Activated gamma-delta T cell treated with Interleukin-2 at 50 U/mL for 16 hours (primary cell): ENCODE measurements at regions not wholly inside any gene's neighbourhood (a gene's known extent, or its start where the extent isn't known, plus 50 kb on each side); places are given as distances from the start of the nearest gene placed in this dataset.

Source experiments
- DNase-seq: peaks from one replicate; pipeline ENCODE4 v3.0.0-alpha.2; 2020

DNA sequence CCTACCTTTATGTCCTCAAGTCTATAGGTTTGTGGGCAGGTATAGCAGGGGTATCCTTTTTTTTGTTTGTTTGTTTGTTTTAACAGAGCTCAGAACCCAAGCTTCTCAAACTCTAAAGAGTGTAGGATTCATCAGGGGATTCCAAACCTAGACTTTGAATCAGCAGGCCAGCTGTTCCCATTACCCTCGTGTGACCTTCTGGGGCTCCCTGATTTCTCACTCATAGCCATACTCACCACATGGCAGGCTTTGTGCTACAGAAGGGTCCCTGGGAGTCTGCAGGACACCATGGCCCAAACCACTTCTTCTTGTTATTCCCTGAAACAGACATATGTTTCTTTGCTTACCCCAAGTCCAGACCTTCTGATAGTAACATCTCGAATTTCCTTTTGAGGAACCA is 350.8 kb upstream of the TSHZ2 start:
- DNase-seq, result no peak

DNA sequence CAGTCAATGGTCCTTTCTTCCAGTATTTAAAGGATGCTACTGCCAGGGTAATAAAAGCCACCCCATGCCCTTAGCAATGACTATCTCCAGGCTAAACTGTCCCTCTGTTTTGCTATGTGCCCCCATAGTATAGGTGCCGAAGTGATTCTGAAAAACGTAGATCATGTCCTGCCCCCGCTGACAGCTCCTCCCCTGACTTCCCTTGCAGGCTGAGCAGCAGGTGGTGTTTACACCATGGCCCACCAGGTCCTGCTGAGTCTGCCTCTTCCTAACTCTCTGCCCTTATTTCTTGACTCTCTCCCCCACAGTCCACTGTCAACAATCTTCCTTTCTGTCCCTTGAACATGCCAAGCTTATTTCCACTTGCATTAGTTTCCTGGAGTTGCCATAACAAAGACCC is 352.5 kb upstream of the TSHZ2 start:
- no peak for DNase-seq

DNA sequence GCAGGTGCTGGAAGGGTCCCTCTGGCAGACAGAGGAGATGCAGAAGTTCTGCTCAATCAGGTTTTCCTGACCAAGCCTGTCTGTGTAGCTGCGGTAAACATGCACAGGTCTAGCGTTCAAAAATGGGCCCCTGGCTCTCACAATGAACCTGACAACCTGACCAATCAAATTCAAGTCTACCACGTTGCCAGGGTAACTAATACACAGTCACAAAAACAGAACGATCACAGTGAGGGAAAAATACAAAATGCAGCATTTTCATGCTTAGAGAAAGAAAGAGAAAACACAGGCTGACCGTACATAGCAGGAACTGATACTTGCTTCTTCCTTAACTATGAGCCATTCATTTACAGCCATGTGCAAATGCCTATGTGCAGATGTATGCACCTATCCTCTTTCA is 353.1 kb upstream of the TSHZ2 start:
- DNase-seq, result no peak

DNA sequence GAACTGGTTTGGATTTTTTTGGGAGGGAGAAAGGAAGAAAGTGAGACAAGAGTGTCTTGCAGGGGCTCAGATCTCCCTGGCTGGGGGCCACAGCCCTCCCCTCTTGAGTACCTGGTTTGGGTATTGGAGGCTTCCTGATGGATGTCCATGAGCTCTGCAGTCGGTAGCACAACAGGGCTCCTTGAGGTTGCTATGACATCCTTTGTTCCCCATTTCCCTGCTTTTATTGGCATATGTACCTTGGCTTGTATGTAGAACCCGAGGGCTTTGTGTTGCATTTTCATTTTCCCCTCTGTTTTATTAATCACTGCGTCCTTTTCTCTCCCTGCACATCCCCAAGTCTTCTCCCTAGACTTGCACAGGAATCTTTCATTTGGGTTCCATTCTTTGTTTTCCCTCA is 355.5 kb upstream of the TSHZ2 start:
- DNase-seq, result no peak

DNA sequence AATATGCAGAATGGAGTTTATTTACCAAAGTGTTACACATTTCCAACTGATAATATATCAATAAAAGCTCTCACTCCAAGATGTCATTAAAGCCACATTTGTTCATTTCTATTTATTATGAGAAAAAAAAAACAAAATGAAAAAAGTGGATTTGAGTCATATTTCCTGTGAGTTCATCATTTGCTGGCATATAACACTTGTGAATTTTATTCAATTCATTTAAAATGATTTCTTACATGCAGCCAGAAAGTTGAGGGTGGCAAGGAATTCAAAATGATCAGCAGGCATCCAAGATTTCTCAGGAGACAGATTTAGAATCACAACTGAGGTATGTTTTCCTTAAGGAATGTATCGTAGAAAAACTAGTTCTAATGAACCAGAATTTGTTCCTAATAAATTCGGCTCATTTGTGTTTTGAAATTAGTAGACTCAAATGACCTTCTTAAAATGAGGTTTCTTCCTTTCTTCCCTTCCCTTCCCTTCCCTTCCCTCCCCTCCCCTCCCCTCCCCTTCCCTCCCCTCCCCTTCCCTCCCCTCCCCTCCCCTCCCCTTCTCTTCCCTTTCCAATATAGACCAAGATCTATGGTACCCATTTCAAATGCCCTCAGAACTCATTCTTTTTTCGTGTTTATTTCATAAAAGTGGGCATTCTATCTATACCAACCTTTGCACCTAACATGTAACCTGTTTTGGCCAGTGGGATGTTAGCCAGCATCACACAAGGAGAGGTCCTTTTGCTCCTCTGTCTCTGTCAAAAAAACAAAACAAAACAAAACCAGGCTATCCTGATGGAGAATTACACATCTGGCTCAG is 357.9 kb upstream of the TSHZ2 start:
- no peak for DNase-seq

DNA sequence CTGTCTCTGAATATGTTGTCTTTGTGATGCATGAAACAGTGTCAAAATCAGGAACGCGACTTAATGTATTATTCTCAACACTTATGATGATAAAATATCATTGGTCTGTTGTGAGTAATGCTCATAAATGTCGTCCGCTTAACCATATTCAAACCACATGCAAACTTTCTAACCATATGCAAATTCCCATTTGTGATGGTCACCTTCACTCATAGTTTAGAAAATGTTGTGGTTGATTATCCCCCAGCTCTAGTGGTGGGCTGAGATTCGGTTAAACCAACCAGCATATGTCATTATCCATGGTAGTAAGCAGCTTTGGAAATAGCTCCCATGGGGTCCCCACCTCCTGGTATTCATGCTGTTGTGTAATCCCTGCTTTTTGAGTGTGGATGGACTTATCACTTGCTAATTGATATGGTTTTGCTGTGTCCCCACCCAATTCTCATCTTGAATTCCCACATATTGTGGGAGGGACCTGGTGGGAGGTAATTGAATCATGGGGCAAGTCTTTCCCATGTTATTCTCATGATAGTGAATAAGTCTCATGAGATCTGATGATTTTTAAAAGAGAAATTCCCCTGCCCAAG is 360.0 kb upstream of the TSHZ2 start:
- no peak for DNase-seq

DNA sequence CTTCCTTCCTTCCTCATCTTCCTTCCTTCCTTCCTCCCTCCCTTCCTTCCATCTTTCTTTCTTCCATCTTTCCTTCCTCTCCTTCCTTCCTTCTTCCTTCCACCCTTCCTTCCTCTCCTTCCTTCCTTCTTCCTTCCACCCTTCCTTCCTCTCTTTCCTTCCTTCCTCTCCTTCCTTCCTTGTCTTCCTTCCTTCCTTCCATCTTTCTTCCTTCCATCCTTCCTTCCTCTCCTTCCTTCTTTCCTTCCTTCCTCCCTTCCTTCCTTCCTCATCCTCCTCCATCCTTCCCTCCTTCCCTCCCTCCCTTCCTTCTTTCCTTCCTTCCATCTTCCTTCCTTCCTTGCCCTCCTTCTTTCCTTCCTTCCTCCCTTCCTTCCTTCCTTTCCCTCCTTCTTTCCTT is 361.4 kb upstream of the TSHZ2 start:
- no peak for DNase-seq

DNA sequence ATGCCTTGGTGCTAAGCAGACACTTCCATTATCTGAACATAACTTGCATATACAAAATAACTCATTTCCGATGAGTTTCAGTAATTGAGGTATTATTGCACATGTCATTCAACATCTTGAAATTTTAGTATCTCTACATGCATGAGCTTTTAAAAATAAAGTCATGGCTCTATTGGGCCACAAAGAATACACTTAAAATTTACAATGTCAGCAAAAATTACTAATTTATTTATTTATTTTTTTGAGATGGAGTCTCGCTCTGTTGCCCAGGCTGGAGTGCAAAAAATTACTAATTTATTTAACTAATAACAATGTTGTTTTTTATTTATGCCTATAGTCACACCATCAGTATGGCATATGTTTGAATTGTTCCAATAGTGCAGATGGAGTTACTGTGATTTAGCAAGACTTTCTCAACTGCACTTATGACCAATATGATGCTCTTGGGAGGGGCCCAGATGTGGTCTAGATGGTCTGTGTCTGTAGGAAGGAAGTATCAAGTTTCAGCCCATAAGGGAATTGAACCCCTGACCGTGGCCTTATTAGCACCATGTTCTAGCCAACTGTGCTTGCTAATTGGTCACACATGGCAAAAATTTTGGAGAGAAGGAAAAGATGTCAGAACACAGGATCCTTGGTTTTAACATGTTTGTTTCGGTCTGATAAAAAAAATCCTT is 370.7 kb upstream of the TSHZ2 start:
- DNase-seq, result no peak

DNA sequence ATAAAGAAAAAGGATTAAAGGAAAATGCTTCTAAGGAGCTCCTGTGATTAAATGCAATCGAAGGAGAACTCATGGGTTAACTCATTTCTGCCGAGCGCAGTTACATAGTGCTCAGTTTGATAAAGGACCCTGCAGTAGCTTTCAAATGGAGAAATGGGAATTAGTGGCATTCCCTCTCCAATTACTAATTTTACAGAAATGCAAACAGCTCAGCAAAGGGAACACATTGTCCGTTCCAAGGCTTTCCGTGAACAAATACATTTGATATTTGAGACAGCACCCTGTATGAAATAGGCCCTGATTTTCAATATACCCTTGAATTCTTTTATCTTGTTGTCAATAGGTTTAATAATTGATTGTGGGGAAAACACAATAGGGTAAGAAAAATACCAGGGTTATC is 375.9 kb upstream of the TSHZ2 start:
- DNase-seq, result no peak

DNA sequence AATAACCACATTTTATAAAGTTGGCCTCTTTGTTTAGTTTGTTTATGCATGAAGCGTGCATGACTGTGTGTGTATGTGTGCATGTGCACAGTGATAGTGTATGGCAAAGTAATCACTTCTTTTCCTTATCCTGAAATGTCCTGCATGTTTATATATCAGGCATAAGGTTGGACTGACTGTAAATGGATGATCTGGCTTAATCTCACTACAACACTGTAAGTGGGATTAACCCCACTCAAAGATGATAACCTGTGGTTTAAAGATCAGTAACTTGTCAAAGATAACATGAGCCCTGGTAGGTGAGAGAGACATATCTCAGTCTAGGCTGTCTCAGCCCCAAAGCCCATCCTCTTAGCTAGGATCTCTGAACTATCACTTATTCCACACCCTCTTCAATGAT is 376.6 kb upstream of the TSHZ2 start:
- no peak for DNase-seq

DNA sequence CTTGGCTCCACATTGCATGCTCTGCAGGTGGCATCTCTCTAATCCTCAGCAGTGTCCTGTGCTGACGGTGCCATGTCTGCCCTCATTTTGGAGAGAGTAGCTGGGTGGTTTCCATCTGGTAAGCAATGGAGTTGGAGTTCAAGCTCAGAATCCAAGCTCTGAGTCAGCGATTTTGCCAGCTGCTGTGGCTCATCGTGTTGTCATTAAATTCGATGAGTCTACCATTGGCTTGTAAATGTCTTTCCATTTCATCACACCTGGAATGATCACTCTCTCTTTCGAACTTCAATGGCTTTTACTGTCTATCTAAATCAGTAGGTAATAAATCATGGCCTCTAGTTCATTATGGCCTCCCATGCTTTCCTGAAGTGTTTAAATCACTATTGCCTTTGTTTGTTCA is 378.5 kb upstream of the TSHZ2 start:
- DNase-seq, result no peak

DNA sequence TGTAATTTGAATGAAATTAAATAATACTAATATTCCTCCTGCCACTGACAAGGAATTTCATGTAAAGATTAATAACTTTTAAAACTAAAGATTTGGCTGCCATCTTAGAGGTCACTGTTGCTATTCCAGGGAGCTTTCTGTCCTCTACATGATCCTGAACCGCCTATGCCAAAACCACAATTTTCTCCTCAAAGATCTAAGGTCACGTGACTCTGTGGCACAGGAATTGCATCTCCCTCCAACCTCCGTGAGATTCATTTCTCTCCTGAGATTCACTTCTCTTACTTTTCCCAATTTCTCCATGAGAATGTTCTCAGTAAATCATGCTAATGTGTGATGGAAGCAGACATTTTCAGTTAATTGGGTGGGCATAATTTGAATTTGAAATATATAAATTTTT is 379.6 kb upstream of the TSHZ2 start:
- no peak for DNase-seq

DNA sequence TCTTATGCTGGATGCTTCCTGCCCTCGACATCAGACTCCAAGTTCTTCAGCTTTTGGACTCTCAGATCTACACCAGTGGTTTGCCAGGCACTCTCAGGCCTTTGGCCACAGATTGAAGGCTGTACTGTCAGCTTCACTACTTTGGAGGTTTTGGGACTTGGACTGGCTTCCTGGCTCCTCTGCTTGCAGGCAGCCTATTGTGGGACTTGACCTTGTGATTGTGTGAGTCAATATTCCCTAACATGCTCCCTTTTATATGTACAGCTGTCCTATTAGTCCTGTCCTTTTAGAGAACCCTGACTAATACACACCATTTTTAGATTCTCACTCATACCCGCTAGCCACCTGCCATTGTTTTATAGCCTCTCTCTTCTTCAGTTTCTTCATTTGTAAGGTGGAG is 382.1 kb upstream of the TSHZ2 start:
- no peak for DNase-seq

DNA sequence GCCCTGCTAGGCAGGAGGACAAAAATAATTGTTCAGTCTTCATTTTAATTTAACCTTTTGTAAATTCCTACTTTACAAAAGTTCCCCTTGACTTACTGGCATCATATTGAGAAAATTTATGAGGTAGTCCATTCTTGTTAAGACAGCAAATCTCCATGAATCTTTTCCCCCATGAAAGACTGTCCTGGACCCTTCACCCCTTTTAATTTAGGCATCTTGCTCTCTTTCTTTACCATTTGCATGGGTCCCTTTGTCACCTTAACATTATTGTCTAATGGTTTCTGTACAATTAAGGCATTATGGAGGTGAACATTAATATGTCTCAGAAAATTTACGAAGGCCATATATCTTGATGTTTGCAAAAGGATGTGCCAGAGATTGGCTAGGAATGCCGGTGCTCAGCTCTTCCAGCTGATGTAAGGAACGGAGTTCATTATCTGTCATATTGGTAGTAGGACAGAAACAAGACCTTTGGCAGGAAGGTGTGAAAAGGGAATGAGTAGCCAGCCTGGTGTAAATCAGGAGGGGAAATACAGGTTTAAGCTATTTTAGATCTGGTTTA is 382.8 kb upstream of the TSHZ2 start:
- DNase-seq, result no peak

DNA sequence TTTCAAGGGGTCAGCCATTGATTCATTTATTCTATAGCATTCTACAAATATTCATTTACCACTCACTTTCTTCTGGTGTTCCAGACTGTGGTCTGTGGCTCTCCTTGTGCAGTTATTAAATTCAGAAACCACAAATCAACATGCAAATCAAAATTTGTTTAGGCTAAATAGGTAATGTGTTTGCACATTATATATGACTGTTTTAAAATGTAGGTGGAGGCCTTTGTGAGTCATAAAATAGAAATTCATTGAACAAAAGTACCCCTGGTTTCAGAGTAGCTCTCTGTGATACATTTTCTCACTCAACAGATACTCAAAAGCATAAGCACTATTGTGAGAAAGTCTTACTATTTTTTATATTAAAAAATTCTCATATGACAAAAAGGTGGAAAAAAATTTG is 385.5 kb upstream of the TSHZ2 start:
- no peak for DNase-seq

DNA sequence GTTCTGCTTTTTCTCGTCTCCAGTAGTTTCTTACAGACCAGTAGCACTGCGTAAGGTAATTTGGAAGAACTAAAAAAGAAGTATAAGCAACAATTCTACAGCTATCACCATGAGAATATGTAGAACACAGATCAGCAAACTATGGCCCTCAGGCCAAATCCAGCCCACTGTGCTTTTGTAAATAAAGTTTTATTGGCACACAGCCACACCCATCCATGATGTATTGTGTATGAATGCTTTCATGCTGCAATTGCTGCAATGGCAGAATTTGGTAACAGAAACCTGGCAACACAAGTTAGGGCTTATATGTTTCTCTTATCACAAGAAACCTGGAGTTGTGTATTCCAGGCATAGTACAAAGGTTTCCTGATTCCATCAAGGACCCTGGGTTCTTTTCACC is 386.8 kb upstream of the TSHZ2 start:
- no peak for DNase-seq

DNA sequence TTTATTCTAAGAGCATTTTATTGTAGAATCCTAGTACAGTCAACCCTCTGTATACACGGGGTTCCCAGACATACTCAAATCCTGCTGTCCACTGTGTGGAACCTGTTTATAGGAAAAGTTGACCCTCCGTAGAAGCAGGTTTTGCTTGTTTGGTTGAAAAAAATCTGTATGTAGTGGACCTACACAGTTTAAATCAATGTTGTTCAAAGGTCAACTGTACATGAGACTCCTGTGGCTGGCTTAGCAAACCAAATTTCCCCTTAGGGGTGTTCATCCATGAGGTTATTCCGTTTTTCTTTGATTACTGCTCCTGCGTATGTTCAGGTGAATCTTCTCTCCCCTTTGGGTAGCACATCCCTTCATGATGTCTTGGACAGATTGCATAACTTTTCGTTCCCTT is 387.0 kb upstream of the ZFP64 start:
- no peak for DNase-seq

DNA sequence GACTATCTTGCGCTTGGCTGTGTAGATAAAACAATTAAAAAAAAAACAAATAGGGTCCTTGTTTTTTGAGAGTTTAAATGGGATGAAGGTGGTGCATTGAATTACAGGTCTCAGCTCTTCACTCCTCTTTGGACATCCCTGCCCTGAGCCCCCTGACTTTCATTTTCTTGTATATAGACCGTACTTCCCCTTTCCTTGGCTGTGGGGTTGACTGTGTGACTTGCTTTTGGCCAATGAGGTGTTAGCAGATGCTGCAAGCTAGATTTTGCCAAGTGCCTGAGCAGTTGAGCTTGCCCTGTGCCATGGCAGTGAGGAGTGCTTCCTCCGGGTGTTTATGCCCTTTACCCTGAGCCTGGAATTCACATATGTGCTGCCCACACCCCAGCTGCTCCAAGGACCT is 386.1 kb upstream of the ZFP64 start:
- DNase-seq, result no peak

DNA sequence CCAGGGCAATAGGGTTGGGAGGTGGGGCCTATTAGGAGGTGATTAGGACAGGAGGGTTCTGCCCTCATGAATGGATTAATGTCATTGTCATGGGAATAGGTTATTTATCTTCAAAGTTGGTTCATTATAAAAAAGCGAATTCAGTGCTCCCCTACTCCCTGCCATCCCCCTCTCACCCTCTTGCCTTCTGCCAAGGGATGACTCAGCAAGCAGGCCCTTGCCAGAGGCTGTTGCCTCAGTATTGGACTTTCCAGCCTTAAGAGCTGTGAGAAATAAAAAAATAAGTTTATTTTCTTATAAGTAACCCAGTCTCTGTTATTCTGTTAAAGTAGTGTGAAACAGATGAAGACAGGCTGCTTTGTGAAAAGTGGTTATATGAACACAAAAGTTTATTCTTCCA is 381.1 kb upstream of the ZFP64 start:
- no peak for DNase-seq

DNA sequence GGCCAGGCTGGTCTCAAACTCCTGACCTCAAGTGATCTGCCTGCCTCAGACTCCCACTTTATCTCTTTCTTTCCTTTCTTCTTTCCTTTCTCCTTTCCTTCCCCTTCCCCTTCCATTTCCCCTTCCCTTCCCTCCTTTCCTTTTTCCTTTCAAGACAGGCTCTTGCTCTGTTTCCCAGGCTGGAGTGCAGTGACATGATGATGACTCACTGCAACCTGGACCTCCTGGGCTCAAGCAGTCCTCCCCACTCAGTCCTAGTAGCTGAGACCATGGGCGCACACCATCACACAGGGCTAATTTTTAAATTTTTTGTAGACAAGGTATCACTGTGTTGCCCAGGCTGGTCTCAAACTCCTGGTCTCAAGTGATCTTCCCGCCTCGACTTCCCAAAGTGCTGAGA is 377.6 kb upstream of the ZFP64 start:
- no peak for DNase-seq

DNA sequence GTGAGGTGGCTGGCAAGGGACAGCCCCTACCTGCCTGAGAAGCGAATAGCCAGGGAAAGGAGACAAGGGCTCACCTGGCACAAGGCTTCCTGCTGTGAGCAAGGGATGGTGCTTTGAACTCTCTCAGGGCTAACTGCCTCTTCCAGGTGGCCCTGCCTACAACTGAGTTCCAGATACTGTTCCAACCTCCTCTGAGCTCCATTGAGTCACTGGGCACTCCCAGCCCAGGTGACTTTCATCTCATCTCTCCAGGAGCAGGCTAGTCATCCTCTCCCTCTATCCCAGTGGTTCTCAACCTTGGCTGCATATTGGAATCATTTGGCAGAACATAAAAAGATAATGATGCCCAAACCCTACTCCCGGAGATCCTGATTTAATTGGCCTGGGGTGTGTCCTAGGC is 374.0 kb upstream of the ZFP64 start:
- DNase-seq, result no peak

DNA sequence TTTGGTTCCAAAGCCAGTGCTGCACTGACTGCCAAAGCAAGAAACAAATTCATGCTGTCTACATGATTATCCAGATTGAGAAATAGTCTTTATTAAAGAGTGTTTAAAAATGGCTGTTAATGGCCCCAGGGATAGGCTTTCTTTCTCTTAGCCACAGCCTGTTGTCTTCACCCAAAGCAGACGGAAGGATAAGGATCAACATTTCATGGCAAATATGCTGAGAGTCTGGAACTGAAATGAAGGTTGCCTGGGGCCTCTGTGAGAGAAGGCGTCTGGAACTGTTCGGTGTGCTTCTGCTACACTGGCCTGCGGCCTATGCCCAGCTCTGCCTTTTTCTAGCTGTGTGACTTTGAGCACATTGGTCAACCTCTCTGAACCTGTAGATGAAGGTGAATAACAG is 373.0 kb upstream of the ZFP64 start:
- DNase-seq, result no peak

DNA sequence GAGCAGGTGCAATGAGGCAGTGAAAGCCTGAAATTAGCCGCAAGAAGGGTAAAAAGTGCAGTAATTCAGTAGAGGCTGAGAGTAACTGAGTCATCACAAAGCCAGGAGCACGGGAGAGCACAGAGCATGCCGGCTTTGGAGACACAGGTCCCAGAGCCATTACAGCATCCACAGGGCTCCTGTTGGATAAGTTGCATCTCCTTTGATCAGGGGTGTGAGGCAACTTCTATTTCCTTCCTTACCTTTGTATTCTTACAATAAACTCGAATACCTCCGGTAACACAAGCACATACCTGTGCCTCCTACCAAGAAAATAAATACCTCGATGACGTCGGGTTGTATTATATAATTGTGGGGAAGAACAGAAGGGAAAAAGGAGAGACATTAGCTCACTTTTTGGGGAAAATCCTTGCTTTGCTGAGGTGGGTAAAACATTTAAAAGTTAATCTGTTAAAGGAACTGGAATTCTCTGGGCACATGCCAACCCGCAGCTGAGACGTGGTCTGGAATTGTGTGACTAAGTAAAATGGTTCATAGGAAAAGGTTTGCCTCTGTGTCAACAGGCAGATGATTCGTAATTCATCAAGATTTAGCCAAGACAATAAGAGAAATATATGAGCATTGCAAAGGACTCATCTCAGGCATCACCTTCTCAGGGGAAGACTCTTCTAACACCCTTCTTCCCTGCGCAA is 360.7 kb upstream of the ZFP64 start:
- DNase-seq, result no peak

DNA sequence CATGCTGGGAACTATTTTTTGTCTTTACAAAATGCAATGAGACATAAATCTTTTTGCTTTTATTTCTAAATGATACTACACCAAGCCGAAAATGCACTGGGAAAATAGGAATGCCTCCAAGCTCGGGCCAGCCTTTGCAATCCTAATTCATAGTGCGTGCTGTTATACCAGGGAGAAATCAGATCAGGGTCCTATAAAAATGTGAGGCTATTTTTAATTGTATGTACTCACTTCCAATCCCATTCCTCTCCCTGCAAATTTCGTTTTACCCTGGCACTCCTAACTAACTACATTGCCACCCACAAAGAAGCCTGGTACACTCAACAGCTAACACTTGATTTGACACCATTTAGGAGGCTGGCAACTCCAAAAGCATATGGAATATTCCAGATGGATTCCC is 350.6 kb upstream of the ZFP64 start:
- DNase-seq, result no peak
